ENCODE measurements at regions not wholly inside any gene's neighbourhood (a gene's known extent, or its start where the extent isn't known, plus 50 kb on each side); places are given as distances from the start of the nearest gene placed in this dataset.

DNA sequence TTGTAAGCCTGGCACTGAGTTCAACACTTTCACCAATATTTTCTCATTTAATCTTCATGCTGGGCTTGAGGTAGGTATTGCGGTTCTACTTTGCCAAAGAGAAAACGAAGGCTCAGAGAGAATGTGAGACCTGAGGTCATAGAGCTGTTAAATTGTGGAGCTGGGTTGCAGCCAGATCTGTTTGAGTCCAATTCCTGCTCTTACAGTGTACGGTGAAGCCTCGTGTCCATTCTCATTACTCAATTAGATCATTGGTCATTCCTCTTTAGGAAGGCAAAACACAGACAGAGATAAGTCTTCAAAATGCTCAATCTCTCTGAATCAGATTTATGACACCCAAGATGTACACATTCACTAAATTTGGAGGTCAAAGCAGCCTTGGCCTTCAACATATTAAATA lies 559.0 kb upstream of the DAB1 start:
- no peak for DNase-seq

DNA sequence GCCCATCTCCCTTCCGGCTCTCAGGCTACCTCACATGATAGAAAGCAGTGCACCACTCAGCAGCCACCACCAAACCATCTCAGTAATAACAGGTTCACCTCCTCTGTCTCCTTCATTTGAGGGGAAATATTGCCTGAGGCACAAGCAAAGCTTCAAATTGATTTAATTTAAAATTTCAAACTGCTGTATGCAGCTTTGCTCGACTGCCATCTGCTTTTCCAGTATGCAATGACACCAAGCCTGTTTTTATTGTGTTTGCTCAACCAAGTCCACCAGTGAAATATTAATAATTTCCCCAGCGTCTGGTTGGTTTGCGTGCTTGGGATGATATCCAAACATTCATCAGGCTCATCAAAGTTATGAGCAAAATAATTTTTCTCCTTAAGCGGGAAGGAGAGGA lies 552.4 kb upstream of the DAB1 start:
- DNase-seq: no peak

DNA sequence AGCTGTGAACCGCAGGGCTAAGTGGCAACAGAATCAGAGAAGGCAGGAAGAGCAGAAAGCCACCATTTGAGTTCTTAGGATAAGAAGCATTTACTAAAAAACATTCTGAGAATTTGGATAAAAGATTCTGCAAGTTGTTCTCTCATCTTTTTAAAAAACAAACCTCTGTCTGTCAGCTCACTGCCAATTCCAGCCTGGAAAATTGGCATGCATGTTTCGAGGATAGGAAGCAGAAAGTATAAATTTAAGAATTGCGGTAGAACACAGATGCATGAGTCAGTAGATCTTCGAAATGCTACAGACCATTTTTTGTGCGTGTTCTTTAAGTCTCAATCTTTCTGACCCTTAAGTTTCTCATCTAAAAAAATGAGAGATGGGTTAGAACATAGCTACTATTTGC lies 544.5 kb upstream of the DAB1 start:
- DNase-seq: no peak

DNA sequence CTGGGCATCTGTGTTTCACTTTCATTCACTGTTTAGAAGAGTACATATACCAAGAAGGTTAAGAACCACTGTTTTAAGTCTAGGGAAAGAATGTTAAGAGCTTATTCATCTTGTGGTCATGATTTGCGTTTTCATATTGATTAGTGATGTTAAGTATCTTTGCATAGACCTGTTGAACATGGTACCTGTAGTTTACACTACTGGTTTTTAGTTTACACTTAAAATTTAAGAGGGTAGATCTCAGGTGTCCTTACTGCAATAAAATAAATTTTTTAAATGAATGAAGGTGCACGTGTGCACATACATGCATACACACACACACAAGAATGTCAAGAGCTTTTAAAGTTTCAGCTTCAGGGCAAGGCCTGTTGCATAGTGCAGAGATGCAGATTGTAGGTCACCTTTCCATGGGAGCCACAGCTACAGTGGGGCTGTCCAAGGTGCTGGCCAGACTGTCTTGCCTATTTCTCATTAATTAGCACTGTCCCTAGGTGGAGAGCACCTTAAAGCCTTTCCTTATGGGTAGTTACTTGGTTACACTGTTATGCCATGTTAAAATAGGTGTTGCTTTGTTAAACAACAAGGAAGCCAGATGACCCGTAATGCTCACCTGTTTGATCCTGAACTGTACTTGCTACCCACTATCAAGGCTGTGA lies 543.0 kb upstream of the DAB1 start:
- no peak for DNase-seq

DNA sequence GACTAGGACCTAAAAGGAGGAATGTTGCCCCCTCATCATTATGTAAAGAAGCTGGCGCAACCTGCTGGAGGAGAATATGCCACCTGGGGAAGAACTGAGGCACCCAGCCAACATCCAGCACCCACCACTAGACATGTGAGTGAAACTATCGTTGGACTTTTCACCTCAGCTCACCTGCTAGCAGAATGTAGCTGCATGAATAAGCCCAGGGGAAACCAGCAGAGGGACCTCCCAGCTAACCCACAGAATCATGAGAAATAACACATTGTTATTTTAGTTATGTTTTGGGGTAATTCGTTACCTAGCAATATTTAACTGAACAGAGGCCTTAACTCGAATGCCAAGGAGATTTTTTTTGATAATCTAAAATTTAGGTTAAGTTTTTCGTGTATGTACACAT lies 542.5 kb upstream of the DAB1 start:
- DNase-seq: no peak

DNA sequence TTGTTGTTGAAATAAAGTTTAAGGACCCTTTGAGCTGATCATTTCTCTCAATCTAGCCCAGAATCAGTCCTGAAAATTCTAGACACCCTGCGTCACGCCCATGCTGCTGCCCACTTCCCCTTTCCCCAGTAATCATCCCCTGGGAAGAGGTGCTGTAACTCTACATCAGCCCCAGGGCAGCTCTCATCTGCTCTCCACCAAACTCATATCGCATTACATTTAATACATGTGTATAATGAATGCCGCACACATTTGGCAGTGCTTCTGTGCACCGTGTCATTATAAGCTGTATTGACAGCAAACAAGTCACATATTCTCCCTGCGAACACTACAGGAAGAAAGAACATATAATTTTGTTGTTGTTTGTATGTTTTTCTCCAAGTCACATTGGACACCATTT lies 539.7 kb upstream of the DAB1 start:
- DNase-seq: no peak

DNA sequence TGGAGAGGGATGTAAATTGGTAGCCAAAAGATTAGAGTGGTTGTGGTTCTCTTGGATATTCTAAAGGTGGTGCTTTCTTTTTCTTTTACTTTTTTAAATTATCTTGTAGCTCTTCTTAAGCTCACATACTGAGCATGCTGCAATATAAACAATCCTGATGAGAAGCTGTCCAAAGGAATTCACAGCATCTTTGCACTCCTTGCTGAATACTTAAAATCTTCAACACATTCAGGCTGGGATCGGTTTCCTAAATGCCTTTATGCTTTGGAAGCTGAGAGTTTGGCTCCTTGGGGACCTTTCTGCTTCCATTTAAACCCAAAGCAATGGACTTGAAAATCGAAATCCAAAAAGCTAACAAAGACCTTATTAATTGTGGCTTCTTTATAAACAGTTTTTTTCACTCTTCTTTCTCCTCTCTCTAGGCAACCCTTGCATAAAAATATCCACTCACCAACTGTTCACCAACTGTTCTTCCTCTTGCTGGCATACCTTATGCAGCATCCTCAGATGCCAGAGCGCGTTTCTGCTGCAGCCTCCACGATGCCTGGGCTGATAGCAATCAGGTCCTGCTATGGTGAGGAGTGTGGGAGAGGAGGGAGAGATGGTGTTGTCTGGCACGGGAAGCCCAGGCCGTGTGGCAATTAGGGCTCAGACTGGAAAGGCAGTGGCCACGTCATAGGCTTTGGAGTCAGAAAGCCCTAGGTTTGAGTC lies 535.8 kb upstream of the DAB1 start:
- DNase-seq: no peak

DNA sequence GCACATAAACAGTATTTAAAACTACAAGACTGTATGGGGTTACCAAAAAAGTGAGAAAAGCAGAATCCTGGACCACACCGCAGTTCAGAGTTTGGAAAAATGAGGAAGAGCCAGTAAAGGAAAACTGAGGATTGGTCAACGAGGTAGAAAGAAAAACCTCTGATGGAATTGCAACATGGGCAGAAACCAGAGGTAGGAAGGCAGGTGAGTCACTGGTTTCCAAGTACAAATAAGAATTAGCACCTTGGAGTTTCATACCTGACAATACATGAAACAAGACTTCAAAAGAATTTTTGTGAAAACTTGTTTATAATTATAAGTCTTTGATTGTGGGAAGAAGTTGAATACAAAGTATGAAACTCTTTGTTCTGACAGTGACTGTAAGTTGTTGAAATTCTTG lies 533.7 kb upstream of the DAB1 start:
- no peak for DNase-seq

DNA sequence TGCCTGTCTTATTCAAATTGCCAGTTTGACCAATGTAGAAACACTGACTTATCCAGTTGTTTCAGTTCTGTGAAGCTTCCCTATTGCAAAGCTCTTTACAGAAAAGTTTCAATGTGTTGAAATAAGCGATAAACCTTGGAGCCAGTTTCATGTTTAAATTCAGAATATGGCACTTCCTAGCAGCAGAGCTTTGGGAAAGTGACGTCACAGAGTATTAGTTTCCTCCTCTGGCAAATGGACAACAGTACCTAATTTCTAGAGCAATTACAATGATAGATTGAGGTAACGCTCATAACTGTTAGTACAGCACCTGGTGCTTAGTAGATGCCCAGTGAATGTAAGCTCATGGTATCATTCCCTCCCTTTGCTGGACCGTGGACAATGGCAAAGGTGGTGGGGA lies 527.5 kb upstream of the DAB1 start:
- DNase-seq: no peak

DNA sequence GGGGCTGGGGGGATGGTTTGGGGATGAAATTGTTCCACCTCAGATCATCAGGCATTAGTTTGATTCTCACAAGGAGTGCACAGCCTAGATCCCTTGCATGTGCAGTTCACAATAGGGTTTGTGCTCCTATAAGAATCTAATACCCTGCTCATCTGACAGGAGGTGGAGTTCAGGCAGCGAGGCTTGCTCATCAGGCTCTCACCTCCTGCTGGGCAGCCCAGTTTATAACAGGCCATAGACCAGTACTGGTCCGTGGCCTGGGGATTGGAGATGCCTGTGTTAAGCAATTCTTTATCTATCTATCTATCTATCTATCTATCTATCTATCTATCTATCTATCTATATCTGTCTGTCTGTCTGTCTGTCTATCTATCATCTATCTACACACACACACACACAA lies 525.3 kb upstream of the DAB1 start:
- DNase-seq: no peak

DNA sequence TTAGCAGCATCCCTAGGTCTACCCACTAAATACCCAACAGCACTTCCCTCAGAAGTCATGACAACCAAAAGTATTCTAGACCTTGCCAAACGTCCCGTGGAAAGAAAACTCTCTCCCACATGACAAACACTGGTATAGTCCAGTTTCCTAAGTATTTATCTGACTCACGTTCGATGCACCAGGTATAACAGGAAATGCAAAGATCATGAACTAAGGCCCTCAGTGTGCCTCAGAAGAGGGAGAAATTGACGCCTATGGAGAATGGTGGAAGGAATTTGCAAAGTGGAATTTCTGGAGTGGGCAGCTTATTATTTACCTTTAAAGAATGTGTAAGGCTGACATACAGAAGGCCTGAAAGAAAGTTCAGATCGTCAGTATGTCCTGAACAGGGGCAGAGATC lies 523.6 kb upstream of the DAB1 start:
- DNase-seq: no peak

DNA sequence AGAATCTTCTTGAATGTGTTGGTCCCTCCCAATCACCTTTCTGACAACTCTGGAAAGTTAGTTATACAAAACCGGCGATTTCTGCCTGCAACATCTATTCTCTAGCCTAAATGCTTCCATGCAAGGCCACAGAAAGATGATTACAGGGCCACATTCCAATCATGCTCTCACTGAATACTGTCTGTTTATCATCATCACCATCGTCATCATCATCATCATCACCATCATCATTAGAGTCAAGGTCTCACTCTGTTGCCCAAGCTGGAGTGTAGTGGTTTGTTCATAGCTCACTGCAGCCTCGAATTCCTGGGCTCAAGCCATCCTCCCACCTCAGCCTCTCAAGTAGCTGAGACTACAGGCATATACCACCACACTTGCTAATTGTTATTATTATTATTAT lies 521.2 kb upstream of the DAB1 start:
- no peak for DNase-seq

DNA sequence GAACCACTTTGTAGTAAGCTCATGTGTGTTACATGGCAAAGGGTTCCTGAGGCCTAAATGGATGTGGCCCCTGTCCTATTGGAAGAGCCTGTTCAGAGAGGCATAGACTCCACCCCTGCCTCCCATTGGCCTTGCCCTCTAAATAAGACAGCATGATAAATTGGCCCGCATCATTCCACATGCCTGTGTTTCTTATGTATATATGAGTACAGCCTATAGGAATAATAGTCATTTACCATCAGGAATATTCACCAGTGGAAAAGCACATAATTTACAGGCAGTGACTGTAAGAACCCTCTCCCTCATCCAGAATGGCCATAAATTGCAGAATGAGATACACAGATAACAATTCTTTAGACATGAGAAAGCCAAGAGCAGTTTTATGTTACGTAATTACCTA lies 519.5 kb upstream of the DAB1 start:
- no peak for DNase-seq

DNA sequence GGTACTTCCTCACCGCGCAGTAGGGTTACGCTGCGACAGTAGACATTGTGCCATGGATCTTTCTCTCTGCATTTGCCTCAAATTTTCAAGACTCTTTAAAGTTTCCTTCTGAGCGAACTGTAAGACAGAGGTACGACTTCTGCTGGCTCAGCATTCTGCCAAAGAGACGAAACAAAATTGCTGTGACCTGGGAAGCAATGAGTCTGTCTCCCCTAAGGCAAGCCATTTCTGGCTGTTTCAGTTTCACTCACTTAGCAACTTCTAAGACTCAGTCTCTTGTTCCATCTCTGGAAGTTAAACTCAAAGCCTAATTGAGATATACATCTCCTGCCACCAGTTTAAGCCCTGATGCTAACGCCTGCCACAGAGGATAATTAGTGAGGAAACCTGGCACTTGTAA lies 510.9 kb upstream of the DAB1 start:
- DNase-seq: no peak

DNA sequence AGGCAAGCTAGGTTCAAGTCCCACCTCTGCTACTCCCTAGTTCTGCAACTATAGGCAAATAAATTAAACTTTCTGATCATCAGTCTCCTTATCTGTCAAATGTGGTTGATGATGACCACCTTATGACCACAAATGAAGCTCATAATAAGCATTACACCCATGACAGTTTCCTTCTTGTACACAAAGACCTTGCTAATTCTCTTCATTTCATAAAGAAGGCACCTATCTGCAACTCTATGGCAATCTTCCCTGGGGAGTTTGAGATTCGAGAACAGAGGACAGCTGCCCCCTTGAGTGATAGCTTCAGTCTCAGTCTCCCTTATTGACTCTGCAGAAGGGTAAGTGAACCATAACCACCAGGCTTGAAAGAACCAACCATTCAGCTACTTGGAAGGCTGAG lies 503.1 kb upstream of the DAB1 start:
- DNase-seq: no peak

DNA sequence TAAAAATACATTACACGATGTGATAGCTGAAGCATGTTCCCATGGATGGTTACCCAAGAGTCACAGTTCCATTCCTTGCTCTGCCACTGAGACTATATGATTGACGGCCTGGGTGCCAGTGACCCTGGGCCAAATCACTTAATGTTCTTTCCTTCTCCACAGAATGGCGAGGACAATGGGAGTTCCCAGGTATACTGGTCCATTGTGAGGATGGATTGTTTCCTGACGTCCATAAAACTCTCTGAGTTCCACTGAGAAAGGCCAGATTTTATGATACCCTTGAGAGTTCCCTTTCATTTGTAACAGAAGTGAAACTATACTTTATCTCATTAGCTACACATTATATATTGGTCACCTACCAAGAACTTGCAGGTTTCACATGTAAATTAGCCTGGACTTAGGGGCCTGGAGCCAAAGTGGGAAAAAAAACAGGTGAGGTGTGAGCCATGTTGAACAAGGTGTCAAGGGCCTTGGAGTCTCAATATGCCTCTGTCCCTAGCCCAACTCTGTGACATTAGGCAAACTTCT lies 502.2 kb upstream of the DAB1 start:
- DNase-seq: no peak

DNA sequence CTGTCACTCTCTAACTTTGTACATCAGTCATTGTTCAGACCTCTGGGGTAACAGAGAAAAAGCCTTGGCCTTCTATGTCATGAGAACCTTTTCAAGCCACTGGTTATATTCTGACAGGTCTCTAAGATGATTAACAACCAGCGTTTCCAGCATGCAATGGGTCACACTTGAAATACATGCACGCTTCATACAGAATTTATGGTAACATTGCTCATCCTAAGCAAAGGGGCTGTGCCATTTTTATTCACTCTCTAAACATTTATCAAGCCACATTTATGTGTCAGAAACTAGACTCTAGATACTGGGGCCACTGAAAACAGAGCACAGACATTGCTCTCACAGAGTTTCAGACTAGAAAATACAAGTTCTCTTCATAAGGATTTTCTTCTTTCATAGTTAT lies 501.4 kb upstream of the DAB1 start:
- DNase-seq: no peak

DNA sequence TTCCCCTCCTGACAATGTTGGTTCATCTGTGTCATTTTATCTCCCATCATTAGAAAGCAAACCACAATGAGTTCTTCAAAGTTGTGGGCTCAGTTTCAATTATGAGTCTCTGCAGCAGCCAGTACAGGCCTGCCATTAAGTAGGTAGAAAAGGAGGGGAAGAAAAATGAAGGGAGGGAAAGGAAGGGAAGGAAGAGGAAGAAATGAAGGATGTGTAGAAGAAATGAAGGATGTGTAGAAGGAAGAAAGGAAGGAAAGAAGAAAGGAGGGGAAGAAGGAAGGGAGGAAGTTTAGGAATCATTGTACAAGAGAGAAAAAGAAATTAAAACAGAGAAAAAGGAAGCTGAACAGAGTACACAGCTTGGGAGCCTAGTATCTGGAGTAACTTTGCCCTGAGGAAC lies 498.3 kb upstream of the DAB1 start:
- DNase-seq: no peak

DNA sequence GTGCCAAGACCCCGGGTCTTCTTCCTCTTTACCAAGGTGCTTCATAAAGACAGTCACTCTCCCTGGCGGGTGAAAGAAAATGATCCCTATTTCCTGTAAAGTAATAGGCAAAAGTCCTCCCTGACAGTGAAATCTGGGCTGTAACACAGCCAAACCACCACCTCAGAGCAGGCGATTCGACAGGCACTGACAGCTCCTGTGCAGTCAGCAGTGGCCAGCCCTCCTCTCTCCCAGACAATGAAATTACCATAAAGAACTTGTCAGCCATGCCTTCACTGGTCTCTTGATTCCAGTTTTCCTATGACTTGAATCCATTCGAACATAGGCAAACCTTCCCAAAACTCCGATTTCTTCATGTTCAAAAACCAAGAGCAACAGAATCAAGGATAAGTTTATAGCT lies 492.2 kb upstream of the DAB1 start:
- DNase-seq: no peak

DNA sequence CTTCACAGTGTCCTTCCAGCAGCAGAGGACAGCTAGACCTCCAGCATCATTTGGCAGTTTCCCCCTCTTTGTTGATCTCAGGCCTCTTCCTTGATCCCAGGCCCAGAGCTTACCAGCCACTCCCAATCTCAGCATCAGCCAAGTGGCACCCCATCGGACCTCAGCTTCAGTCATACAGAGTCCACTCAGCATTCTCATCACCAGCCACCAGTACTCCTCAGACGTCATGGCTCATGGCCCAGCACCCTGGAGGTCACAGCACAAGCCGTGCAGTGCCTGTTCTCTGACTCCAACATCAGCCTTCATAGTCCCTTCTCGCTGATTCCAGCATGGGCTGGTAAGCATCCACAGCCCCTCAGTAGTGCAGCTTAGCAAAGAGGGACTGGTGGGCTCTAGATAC lies 487.6 kb upstream of the DAB1 start:
- DNase-seq: no peak

DNA sequence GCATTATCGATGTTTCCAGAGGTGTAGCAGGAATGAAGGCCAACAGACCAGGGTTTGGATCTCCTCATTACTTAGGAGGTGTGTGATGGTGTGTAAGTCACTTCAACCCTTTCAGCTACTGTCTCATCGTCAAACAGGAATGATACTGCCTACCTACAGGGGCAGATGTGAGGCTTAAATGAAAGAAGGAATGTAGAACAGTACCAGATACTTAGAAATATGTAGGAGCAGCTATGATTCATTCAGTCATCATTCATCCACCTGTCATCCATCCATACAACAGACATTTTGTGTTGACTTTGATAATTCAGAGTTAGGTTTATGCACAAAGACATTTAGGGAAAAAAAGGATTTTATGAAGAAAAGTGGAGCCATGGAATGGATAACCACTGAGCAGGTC lies 486.9 kb upstream of the DAB1 start:
- DNase-seq: no peak

DNA sequence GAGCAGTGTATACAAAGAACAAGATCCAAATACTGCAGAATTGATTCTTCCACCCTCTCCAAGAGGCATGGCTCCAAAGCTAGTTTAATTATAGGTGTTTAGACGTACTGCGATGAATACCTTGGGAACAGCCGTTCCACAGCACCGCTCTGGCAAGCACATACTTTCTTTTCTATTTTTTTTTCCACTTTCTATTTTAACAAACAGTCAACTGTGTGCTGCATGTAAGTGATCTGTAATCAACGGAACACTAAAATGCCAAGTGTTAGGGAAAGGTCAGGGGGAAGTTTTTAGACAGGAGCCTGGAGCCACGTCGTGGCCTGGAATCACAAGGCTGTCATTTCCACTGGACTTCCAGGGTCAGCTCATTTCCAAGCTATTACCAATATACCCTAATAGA lies 486.4 kb upstream of the DAB1 start:
- no peak for DNase-seq

DNA sequence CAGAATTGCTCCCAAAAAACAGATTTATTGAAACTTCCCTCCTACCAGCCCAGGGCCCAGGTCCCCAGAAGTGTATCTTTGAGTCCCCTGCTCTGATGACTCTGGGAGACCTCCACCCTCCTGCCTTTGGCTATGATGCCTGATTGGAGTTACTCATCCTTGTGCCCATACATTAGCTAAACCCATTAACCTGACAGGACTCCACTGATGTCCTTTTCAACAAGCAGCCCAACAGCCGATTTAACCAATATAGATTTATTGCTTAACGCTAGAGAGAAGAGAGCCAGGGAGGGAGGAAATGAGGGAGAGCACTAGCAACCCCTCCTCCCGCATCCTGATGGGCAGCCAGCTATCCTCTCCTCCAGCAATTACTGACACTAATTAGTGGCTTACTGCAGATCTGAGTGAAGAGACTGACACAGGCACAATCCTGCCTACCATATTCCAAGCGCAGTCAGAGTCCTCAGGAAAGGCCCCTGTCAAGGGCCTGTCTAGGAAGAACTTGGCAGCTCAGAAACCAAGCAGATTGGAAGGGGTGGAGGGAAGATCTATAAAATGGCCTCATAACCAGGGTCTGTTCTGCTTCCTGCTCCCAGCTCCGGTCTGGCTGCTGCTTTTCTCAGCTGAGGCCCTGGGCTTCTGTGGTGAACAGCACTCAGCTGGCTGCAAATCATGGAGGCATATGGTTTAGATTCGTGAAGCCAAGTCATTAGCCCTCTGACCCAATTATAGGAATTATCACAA lies 484.5 kb upstream of the DAB1 start:
- DNase-seq: no peak

DNA sequence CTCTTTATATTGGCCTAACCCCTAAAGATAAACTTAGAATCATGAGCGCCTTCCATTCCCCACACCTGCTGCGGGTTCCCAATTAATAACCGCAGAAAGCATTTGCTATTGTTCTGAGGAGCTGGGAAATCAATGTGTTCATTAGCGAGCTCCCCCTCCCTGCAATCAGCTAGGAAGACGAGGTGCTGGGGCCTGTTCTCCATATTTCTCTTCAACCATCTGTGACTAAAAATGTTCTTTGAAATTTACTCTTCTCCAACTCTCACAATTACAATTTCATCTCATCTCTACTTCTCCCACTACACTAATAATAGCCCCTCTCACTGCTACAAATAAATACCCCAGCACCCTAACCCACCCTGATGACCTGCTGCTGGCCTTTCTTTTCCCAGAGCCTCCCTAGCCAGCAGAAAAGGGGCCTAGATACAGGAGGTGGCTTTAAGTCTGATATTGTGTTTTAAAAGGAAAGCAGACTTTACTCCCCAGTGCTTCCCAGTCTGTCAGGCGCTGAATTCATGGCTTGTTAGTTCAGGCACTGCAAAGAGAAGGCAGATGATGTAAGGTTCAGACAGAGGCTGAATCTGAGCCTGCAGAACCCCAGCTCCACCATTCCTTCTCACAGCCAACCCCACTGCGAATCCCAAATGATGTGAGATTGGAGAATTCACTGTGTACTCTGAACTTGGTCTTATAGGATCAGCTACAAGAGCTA lies 477.5 kb upstream of the DAB1 start:
- DNase-seq: no peak

Data from hematopoietic multipotent progenitor cell treated with erythropoietin and hydrocortisone succinate and interleukin-3 and kit ligand, for 8 days (in vitro differentiated cells).